ENCODE measurements at regions not wholly inside any gene's neighbourhood (a gene's known extent, or its start where the extent isn't known, plus 50 kb on each side); places are given as distances from the start of the nearest gene placed in this dataset.
A peak's percentile ranks its signal among the peaks of the same experiment; 100 is the strongest.
"Not testable (repeated sequence)": the region's sequence is repeated elsewhere in the genome, so short reads cannot be mapped to it uniquely, and the experiment has no call there.

DNA sequence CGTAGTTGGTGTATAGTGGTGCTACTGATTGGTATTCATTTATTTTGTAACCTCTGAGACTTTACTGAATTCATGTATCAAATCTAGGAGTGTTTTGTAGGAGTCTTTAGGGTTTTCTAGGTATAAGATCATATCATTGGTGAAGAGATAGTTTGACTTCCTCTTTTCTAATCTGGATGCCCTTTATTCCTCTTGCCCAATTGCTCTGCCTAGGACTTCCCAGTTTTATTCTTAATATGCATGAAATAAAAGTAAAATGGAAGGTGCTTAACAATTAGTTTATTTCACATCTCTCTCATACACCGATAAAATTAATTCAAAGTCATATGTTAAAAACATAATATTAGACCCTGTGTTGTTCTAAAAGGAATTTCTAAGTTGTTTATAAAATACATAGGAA is 95.2 kb downstream of the CCDC74A start:
- not testable (repeated sequence) for TF ChIP-seq POLR2A (IDR thresholded peaks at IDR 0.05; ENCODE audit: low read depth, low read length); TAF1 (IDR thresholded peaks at IDR 0.05; ENCODE audit: low read depth, low read length); POLR2AphosphoS5 (IDR thresholded peaks at IDR 0.05; ENCODE audit: low read depth, low read length); PAX5 (IDR thresholded peaks at IDR 0.05; ENCODE audit: insufficient read depth, low read length, severe bottlenecking)
- TF ChIP-seq SPI1 (IDR thresholded peaks at IDR 0.05; ENCODE audit: low read depth, low read length): peak; percentile 26
